ENCODE measurements at regions not wholly inside any gene's neighbourhood (a gene's known extent, or its start where the extent isn't known, plus 50 kb on each side); places are given as distances from the start of the nearest gene placed in this dataset.

DNA sequence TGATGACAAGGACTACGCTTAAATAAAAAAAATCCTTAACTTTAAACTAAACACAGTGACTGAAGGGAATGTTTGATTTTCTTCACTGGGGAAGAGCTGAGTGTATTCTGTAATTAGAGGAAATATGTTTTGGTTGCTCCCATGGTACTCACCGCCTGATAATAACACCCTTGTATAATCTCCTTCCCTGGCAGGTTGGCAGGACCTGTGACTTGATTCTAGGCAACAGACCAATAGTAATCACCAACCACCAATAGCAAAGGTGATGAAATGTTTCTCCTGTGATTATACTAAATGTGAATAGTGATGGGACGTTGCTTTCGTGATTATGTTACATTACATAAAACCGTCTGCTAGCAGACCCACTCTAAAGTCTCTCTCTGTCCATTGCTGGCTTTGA is 536.8 kb upstream of the CPEB2 start:
- Histone ChIP-seq H3K9me3 (ENCODE audit: low read length) (no peaks in the 10 kb centered on the region), H2AFZ (ENCODE audit: low read depth, low read length) (no peak overlapping the region), H3K27me3 (ENCODE audit: insufficient read depth, low read length) (no peaks in the 10 kb centered on the region), H3K4me3 (ENCODE audit: low read length) (no peak overlapping the region), H3K4me1 (ENCODE audit: insufficient read depth, low read length) (no peaks in the 10 kb centered on the region), H3K36me3 (ENCODE audit: insufficient read depth, low read length) (no peaks in the 10 kb centered on the region)

GRCh38 chr4:14478504-14478903 is 523.8 kb upstream of the CPEB2 start:
- Histone ChIP-seq H3K9me3 (ENCODE audit: low read length) (no peaks in the 10 kb centered on the region), H3K4me1 (ENCODE audit: insufficient read depth, low read length) (no peaks in the 10 kb centered on the region), H3K4me3 (ENCODE audit: low read length) (no peak overlapping the region), H3K36me3 (ENCODE audit: insufficient read depth, low read length) (no peaks in the 10 kb centered on the region), H3K27me3 (ENCODE audit: insufficient read depth, low read length) (no peaks in the 10 kb centered on the region), H2AFZ (ENCODE audit: low read depth, low read length) (no peak overlapping the region)

- Histone ChIP-seq H3K9me3 (ENCODE audit: low read length) (no peaks in the 10 kb centered on the region), H3K36me3 (ENCODE audit: insufficient read depth, low read length) (no peaks in the 10 kb centered on the region), H3K27me3 (ENCODE audit: insufficient read depth, low read length) (no peaks in the 10 kb centered on the region), H2AFZ (ENCODE audit: low read depth, low read length) (no peak overlapping the region), H3K4me1 (ENCODE audit: insufficient read depth, low read length) (no peaks in the 10 kb centered on the region), H3K4me3 (ENCODE audit: low read length) (no peak overlapping the region)
Observed at GRCh38 chr4:14496408-14496807, 505.9 kb upstream of the CPEB2 start.

DNA sequence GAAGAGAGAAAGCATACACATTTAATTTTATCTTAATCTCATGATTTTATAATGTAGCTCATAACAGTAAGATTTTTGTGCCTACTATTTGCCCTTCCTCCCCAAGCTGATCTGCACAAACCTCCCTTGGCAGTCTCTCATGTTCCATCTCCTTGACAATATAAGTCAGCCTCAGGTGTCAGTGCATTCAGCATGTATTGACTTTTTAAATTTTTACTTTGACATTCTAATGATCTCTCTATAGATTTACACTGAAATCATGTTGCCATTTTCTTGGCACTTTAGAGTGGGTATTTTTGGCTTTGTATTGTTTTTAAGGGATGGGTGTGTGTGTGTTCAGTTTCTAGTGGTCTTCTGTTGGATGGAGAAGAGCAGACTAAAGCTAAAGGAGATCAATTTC is 505.3 kb upstream of the CPEB2 start:
- Histone ChIP-seq H3K4me1 (ENCODE audit: insufficient read depth, low read length) (no peaks in the 10 kb centered on the region), H3K4me3 (ENCODE audit: low read length) (no peak overlapping the region), H3K9me3 (ENCODE audit: low read length) (no peaks in the 10 kb centered on the region), H3K36me3 (ENCODE audit: insufficient read depth, low read length) (no peaks in the 10 kb centered on the region), H2AFZ (ENCODE audit: low read depth, low read length) (no peak overlapping the region), H3K27me3 (ENCODE audit: insufficient read depth, low read length) (no peaks in the 10 kb centered on the region)

DNA sequence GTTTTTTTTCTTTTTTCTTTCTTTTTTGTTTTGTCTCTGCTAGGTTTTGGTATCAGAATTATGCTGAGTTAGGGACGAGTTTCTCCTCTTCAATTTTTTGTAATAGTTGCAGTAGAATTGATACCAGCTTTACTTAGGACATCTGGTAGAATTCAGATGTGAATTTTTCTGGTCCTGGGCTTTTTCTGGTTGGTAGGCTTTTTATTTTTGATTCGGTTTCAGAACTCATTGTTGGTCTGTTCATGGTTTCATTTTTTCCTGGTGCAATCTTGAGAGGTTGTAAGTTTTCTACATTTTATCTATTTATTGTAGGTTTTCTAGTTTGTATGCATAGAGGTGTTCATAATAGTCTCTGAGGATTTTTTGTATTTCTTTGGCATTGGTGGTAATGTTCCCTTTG is 498.1 kb upstream of the CPEB2 start:
- Histone ChIP-seq H3K4me1 (ENCODE audit: insufficient read depth, low read length) (no peaks in the 10 kb centered on the region), H3K36me3 (ENCODE audit: insufficient read depth, low read length) (no peaks in the 10 kb centered on the region), H3K4me3 (ENCODE audit: low read length) (no peak overlapping the region), H3K9me3 (ENCODE audit: low read length) (no peaks in the 10 kb centered on the region), H3K27me3 (ENCODE audit: insufficient read depth, low read length) (no peaks in the 10 kb centered on the region), H2AFZ (ENCODE audit: low read depth, low read length) (no peak overlapping the region)

- H3K4me1 ChIP-seq (ENCODE audit: insufficient read depth, low read length): no peaks in the 10 kb centered on the region
- no peak overlapping the region for H2AFZ ChIP-seq (ENCODE audit: low read depth, low read length)
- no peak overlapping the region for H3K4me3 ChIP-seq (ENCODE audit: low read length)
- no peaks in the 10 kb centered on the region for H3K27me3 ChIP-seq (ENCODE audit: insufficient read depth, low read length)
- no peaks in the 10 kb centered on the region for H3K9me3 ChIP-seq (ENCODE audit: low read length)
- H3K36me3 ChIP-seq (ENCODE audit: insufficient read depth, low read length): no peaks in the 10 kb centered on the region
Observed at GRCh38 chr4:14513471-14513870, 488.8 kb upstream of the CPEB2 start.

- H2AFZ ChIP-seq (ENCODE audit: low read depth, low read length): no peak overlapping the region
Observed at GRCh38 chr4:14515556-14515955, 486.7 kb upstream of the CPEB2 start.

DNA sequence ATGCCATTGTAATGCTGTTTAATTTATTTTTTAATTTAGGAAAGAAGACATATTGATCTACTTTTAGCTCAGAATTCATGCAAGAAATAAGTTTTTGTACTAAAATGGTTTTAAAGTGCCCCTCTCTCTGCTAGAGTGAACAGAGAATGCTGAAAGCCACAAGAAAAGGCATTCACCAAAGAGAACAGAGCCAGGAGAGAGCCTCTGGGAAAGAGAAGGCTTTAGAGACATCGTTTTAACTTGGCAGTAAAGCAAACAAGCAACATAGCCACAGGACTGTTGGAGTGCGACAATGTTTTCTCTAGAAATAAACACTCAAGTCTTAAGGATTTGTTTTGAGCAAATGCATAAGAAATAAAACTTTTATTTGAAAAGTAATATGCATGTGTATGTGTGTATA is 484.1 kb upstream of the CPEB2 start:
- H2AFZ ChIP-seq (ENCODE audit: low read depth, low read length): no peak overlapping the region
- no peaks in the 10 kb centered on the region for H3K9me3 ChIP-seq (ENCODE audit: low read length)
- no peak overlapping the region for H3K4me3 ChIP-seq (ENCODE audit: low read length)
- H3K27me3 ChIP-seq (ENCODE audit: insufficient read depth, low read length): no peaks in the 10 kb centered on the region
- no peaks in the 10 kb centered on the region for H3K36me3 ChIP-seq (ENCODE audit: insufficient read depth, low read length)
- H3K4me1 ChIP-seq (ENCODE audit: insufficient read depth, low read length): no peaks in the 10 kb centered on the region

More at GRCh38 chr4:14515556-14515955, 486.7 kb upstream of the CPEB2 start:
- H3K4me3 ChIP-seq (ENCODE audit: low read length): no peak overlapping the region
- no peaks in the 10 kb centered on the region for H3K36me3 ChIP-seq (ENCODE audit: insufficient read depth, low read length)
- no peaks in the 10 kb centered on the region for H3K9me3 ChIP-seq (ENCODE audit: low read length)
- H3K4me1 ChIP-seq (ENCODE audit: insufficient read depth, low read length): no peaks in the 10 kb centered on the region
- H3K27me3 ChIP-seq (ENCODE audit: insufficient read depth, low read length): no peaks in the 10 kb centered on the region

DNA sequence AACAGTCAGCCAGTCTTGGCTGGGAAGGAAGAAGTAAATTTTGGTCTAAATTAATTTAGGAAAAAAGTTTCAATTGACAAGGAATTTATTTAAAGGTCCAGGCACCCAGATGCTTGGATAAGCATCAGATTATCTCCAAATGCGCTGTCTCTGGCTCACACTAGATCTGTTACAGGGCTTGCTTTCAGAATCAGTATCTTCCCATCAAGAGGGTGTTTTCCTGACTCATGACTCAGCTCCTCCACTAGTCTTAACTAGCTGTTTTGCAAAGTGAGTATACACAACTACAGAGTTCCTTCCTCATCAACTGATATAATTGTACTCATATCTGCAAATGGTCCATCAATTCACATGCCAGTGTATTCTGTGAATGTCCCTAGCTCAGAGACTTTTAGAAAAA is 482.1 kb upstream of the CPEB2 start:
- H3K9me3 ChIP-seq (ENCODE audit: low read length): no peaks in the 10 kb centered on the region
- no peaks in the 10 kb centered on the region for H3K4me1 ChIP-seq (ENCODE audit: insufficient read depth, low read length)
- no peak overlapping the region for H3K4me3 ChIP-seq (ENCODE audit: low read length)
- no peaks in the 10 kb centered on the region for H3K27me3 ChIP-seq (ENCODE audit: insufficient read depth, low read length)
- H2AFZ ChIP-seq (ENCODE audit: low read depth, low read length): no peak overlapping the region
- no peaks in the 10 kb centered on the region for H3K36me3 ChIP-seq (ENCODE audit: insufficient read depth, low read length)

DNA sequence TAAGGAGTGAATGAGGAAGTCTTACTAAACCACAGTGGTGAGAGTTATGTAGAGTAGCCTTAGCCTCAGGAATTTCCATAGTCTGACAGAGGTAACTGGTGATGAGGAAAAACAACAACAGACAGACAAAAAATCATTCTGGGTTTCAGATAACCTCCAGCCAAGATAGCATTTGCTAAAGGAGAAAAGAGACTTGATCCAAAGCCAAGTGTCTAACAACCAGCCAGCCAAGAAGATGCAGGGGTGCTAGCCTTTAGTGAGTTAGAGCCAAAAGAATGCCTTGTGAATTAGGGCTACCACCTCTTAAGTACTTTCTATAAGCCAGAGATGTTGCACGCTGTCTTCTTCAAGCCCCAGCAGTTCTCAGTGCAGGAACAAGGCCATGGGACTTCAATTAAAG is 478.0 kb upstream of the CPEB2 start:
- H3K27me3 ChIP-seq (ENCODE audit: insufficient read depth, low read length): no peaks in the 10 kb centered on the region

DNA sequence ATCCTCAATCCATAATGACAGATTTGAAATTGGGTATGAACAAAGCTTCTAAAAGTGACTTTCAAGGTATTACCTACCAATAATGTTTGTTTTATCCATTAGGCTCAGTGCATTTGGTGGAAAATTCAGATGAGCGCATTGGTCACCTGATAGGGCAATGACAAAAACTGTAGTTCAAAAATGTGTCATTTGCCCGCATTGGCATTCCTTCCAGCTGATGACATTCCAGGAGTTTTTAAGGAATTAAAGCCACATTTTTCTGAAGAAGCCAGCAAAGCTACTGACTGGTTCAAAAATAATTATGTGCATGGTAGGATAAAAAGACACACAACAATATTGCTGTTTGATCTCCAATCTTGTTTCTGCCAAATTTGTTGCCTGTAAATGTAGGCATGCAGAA is 473.4 kb upstream of the CPEB2 start:
- Histone ChIP-seq H3K9me3 (ENCODE audit: low read length) (no peaks in the 10 kb centered on the region), H2AFZ (ENCODE audit: low read depth, low read length) (no peak overlapping the region), H3K27me3 (ENCODE audit: insufficient read depth, low read length) (no peaks in the 10 kb centered on the region), H3K4me1 (ENCODE audit: insufficient read depth, low read length) (peaks cover 13% of the 10 kb centered on the region), H3K36me3 (ENCODE audit: insufficient read depth, low read length) (no peaks in the 10 kb centered on the region), H3K4me3 (ENCODE audit: low read length) (no peak overlapping the region)

More for the DNA sequence above, 478.0 kb upstream of the CPEB2 start:
- no peaks in the 10 kb centered on the region for H3K36me3 ChIP-seq (ENCODE audit: insufficient read depth, low read length)
- peaks cover 7% of the 10 kb centered on the region for H3K4me1 ChIP-seq (ENCODE audit: insufficient read depth, low read length)
- no peaks in the 10 kb centered on the region for H3K9me3 ChIP-seq (ENCODE audit: low read length)
- no peak overlapping the region for H2AFZ ChIP-seq (ENCODE audit: low read depth, low read length)
- H3K4me3 ChIP-seq (ENCODE audit: low read length): no peak overlapping the region

DNA sequence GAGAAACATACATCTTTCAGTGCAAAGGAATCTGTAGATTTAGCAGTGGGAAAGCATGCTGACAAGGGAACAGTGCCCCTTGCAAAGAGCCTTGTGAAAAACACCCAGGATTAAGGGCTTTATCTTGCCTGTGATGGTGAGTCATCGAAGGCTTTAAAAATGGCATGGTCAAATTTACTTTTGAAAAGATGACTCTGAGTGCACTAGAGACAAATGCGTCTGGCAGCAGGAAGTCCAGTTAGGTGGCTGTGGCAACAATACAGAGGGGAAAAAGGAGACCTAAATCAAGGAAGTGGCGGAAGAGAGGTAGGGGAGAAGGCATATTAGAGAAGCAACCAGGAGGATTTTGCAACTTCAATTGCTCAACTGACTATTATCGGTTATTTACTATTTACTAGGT is 472.6 kb upstream of the CPEB2 start:
- Histone ChIP-seq H3K36me3 (ENCODE audit: insufficient read depth, low read length) (no peaks in the 10 kb centered on the region), H2AFZ (ENCODE audit: low read depth, low read length) (no peak overlapping the region), H3K9me3 (ENCODE audit: low read length) (no peaks in the 10 kb centered on the region), H3K27me3 (ENCODE audit: insufficient read depth, low read length) (no peaks in the 10 kb centered on the region), H3K4me1 (ENCODE audit: insufficient read depth, low read length) (peaks cover 13% of the 10 kb centered on the region), H3K4me3 (ENCODE audit: low read length) (no peak overlapping the region)

GRCh38 chr4:14532436-14532835 is 469.8 kb upstream of the CPEB2 start:
- no peaks in the 10 kb centered on the region for H3K9me3 ChIP-seq (ENCODE audit: low read length)
- H3K4me1 ChIP-seq (ENCODE audit: insufficient read depth, low read length): peaks cover 13% of the 10 kb centered on the region
- H3K4me3 ChIP-seq (ENCODE audit: low read length): no peak overlapping the region
- no peak overlapping the region for H2AFZ ChIP-seq (ENCODE audit: low read depth, low read length)
- no peaks in the 10 kb centered on the region for H3K27me3 ChIP-seq (ENCODE audit: insufficient read depth, low read length)
- H3K36me3 ChIP-seq (ENCODE audit: insufficient read depth, low read length): no peaks in the 10 kb centered on the region

- H3K4me3 ChIP-seq (ENCODE audit: low read length): no peak overlapping the region
- H3K27me3 ChIP-seq (ENCODE audit: insufficient read depth, low read length): no peaks in the 10 kb centered on the region
- H2AFZ ChIP-seq (ENCODE audit: low read depth, low read length): no peak overlapping the region
- H3K36me3 ChIP-seq (ENCODE audit: insufficient read depth, low read length): no peaks in the 10 kb centered on the region
- H3K9me3 ChIP-seq (ENCODE audit: low read length): no peaks in the 10 kb centered on the region
- H3K4me1 ChIP-seq (ENCODE audit: insufficient read depth, low read length): no peaks in the 10 kb centered on the region
Observed at GRCh38 chr4:14539246-14539645, 463.0 kb upstream of the CPEB2 start.

All from neuron (in vitro differentiated cells).